GM12875 (cell line): ENCODE measurements at regions not wholly inside any gene's neighbourhood (a gene's known extent, or its start where the extent isn't known, plus 50 kb on each side); places are given as distances from the start of the nearest gene placed in this dataset.

ENCODE experiments used
- H3K4me3 ChIP-seq: one replicate; pipeline ENCODE4 v1.5.1; 2011; ENCODE audit warnings: low read depth, low read length, control low read depth
- TF ChIP-seq, protein P1 (sequence below): IDR thresholded peaks from 2 replicates; pipeline ENCODE4 v1.5.1; 2011; ENCODE audit warnings: low read depth, mild to moderate bottlenecking, control low read depth, inconsistent platforms, low read length, moderate library complexity, borderline replicate concordance; ENCODE audit not compliant: insufficient read depth

DNA sequence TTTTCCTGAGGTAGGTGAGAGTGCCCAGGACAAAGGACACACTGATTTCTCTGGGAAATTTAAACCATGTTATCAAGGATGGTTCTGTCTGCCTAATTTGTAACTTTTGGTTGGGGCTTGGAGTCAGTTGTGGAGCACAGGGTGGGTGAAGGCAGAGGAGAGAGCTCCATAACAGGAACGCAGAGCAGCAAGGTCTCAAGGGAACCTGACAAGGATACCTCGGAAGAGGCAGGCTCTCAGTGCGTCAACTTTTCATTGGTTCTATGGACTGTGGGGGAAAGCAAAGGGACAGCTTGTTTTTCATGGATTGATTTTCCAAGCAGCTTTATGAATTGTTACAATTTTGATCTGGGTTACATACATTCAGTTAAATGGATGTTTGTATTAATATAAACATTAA lies 110.4 kb downstream of the SLIT2 start:
- no peak overlapping the region for H3K4me3 ChIP-seq
- TF ChIP-seq, protein P1, sequence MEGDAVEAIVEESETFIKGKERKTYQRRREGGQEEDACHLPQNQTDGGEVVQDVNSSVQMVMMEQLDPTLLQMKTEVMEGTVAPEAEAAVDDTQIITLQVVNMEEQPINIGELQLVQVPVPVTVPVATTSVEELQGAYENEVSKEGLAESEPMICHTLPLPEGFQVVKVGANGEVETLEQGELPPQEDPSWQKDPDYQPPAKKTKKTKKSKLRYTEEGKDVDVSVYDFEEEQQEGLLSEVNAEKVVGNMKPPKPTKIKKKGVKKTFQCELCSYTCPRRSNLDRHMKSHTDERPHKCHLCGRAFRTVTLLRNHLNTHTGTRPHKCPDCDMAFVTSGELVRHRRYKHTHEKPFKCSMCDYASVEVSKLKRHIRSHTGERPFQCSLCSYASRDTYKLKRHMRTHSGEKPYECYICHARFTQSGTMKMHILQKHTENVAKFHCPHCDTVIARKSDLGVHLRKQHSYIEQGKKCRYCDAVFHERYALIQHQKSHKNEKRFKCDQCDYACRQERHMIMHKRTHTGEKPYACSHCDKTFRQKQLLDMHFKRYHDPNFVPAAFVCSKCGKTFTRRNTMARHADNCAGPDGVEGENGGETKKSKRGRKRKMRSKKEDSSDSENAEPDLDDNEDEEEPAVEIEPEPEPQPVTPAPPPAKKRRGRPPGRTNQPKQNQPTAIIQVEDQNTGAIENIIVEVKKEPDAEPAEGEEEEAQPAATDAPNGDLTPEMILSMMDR: no peak

GRCh38 chr4:20364969-20365368 lies 113.3 kb downstream of the SLIT2 start:
- no peak overlapping the region for H3K4me3 ChIP-seq
- TF ChIP-seq, protein P1: no peak

- TF ChIP-seq, protein P1: no peak
Measured at GRCh38 chr4:20367446-20367845, 115.7 kb downstream of the SLIT2 start.

GRCh38 chr4:20368926-20369325 lies 117.2 kb downstream of the SLIT2 start:
- TF ChIP-seq, protein P1: no peak
- H3K4me3 ChIP-seq: no peak overlapping the region

More at GRCh38 chr4:20367446-20367845, 115.7 kb downstream of the SLIT2 start:
- H3K4me3 ChIP-seq: no peak overlapping the region

GRCh38 chr4:20370274-20370673 lies 118.6 kb downstream of the SLIT2 start:
- H3K4me3 ChIP-seq: no peak overlapping the region
- TF ChIP-seq, protein P1: no peak

GRCh38 chr4:20376070-20376469 lies 124.4 kb downstream of the SLIT2 start:
- TF ChIP-seq, protein P1: no peak
- H3K4me3 ChIP-seq: no peak overlapping the region

GRCh38 chr4:20378181-20378580 lies 126.5 kb downstream of the SLIT2 start:
- H3K4me3 ChIP-seq: no peak overlapping the region
- TF ChIP-seq, protein P1: no peak
